GM12891 (cell line): ENCODE measurements at regions not wholly inside any gene's neighbourhood (a gene's known extent, or its start where the extent isn't known, plus 50 kb on each side); places are given as distances from the start of the nearest gene placed in this dataset.

ENCODE experiments used
- PAX5 ChIP-seq: IDR thresholded peaks from 2 replicates; pipeline ENCODE4 v1.6.1; 2011; ENCODE audit warnings: low read length, moderate library complexity, mild to moderate bottlenecking; ENCODE audit not compliant: insufficient read depth, severe bottlenecking
- POLR2A ChIP-seq: IDR thresholded peaks from 2 replicates; pipeline ENCODE4 v1.6.1; 2011; ENCODE audit warnings: low read depth, low read length, control low read depth
- POLR2AphosphoS5 ChIP-seq: IDR thresholded peaks from 2 replicates; pipeline ENCODE4 v1.6.1; 2011; ENCODE audit warnings: low read depth, low read length, control low read depth
- POU2F2 ChIP-seq: IDR thresholded peaks from 2 replicates; pipeline ENCODE4 v1.6.1; 2011; ENCODE audit warnings: low read depth, mild to moderate bottlenecking, control low read depth, low read length, moderate library complexity
- SPI1 ChIP-seq: IDR thresholded peaks from 2 replicates; pipeline ENCODE4 v1.6.1; 2011; ENCODE audit warnings: low read depth, low read length, control low read depth
- TAF1 ChIP-seq: IDR thresholded peaks from 2 replicates; pipeline ENCODE4 v1.6.1; 2011; ENCODE audit warnings: low read depth, low read length, control low read depth

DNA sequence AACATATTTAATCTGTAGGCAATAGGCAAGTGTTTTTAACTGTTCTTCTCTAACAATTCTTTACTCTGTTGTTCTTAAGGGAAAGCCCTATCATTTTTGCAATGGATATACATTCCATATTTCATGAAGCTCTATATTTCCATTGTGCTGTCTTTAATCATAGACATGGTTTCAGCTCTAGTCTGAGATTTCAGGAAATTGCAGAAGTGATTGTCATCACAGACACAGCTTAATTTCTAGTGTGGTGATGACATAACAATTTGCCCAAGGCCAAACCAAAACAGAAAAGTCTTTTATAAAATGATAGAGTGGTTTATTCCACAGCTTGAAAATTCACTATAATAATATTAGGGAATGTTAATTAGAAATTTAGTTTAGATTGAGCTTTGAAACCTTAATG lies 494.1 kb upstream of the SEMA3A start:
- TF ChIP-seq POLR2A (no peak), TAF1 (no peak), POLR2AphosphoS5 (no peak), POU2F2 (no peak), SPI1 (no peak), PAX5 (no peak)
